ENCODE measurements at regions not wholly inside any gene's neighbourhood (a gene's known extent, or its start where the extent isn't known, plus 50 kb on each side); places are given as distances from the start of the nearest gene placed in this dataset.

GRCh38 chr18:78768221-78768620 is 211.4 kb upstream of the SALL3 start:
- no peak overlapping the region for H3K4me3 ChIP-seq (ENCODE audit: low read depth, low read length)
- TF ChIP-seq, protein P1, sequence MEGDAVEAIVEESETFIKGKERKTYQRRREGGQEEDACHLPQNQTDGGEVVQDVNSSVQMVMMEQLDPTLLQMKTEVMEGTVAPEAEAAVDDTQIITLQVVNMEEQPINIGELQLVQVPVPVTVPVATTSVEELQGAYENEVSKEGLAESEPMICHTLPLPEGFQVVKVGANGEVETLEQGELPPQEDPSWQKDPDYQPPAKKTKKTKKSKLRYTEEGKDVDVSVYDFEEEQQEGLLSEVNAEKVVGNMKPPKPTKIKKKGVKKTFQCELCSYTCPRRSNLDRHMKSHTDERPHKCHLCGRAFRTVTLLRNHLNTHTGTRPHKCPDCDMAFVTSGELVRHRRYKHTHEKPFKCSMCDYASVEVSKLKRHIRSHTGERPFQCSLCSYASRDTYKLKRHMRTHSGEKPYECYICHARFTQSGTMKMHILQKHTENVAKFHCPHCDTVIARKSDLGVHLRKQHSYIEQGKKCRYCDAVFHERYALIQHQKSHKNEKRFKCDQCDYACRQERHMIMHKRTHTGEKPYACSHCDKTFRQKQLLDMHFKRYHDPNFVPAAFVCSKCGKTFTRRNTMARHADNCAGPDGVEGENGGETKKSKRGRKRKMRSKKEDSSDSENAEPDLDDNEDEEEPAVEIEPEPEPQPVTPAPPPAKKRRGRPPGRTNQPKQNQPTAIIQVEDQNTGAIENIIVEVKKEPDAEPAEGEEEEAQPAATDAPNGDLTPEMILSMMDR (conservative IDR thresholded peaks at IDR 0.05; ENCODE audit: low read depth, low read length) = no peak
- no peak for DNase-seq (ENCODE audit: low read depth)

DNA sequence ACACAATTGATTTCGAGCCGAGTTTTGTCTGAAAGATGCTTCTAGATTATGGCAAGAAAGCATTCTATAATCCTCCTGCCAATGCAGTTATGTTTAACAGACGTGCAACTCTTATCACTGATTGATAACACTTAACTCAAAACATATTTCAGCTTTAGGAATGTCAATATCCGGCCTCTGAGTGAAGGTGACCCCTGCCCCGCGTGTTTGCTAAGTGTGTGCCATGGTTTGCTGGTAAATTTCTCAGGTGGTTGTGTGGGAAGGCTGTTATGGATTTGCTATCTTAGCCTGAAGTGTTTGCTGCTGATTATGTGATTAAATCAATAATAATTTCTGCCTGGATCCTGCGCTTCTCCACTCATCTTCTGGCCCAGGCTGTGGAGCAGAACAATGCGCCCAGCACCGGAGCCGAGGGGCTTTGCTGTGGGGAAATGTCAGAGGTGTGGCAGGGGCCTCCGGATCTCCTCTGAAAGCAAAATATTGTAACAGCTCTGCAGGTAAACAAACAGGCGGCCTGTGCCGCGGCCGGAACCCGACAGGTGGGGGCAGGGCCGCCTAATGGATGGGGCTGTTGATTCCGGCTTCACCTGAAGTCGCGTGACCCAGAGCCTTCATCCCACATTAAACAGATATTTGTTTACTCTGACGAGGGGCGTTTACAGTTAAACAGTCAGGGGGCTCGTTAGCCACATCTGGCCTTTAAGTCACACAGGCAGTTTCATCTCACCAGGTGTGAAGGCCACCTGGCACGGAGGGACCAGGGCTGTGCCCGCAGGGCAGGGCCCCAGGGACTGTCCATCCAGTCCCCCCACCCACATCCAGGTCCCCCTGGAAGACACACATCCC is 210.7 kb upstream of the SALL3 start:
- TF ChIP-seq, protein P1 (conservative IDR thresholded peaks at IDR 0.05; ENCODE audit: low read depth, low read length) = no peak
- H3K4me3 ChIP-seq (ENCODE audit: low read depth, low read length) = no peak overlapping the region
- no peak for DNase-seq (ENCODE audit: low read depth)

- TF ChIP-seq, protein P1 (conservative IDR thresholded peaks at IDR 0.05; ENCODE audit: low read depth, low read length) = no peak
- H3K4me3 ChIP-seq (ENCODE audit: low read depth, low read length) = no peak overlapping the region
- no peak for DNase-seq (ENCODE audit: low read depth)
These were observed 210.0 kb upstream of the SALL3 start for GRCh38 chr18:78769502-78770105.

DNA sequence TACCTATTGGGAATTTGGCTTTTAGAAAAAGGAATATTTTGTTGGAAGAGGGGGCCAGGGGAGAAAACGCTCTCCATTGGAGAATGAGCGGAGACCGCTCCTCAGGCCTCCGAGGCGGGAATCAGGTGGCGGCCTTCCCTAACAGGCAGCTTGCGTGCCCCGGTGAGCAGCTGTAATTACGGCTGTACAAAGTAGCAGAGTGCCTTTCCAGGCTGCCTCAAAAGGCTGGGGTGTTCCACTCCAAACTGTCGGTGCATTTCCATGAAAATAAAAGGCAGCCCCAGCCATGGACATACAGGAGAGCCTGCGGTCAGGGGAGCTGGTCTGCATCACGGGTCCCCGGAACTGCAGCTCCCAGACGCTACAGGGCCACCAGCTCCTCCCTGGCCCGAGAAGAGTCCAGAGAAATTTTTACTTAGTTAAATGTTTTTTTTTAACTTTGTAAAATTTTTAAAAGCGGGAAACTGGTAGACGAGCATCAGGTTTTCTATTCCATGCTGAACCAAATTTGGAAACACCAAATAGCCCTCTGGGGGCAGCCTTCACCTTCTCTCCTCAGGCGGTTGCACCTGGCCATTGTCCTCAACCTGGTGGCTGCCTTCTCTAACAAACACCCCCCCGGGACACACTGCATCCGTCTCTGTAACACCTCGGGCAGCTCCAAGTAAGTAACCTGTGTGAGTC is 209.3 kb upstream of the SALL3 start:
- H3K4me3 ChIP-seq (ENCODE audit: low read depth, low read length) = no peak overlapping the region
- TF ChIP-seq, protein P1 (conservative IDR thresholded peaks at IDR 0.05; ENCODE audit: low read depth, low read length) = no peak
- no peak for DNase-seq (ENCODE audit: low read depth)

DNA sequence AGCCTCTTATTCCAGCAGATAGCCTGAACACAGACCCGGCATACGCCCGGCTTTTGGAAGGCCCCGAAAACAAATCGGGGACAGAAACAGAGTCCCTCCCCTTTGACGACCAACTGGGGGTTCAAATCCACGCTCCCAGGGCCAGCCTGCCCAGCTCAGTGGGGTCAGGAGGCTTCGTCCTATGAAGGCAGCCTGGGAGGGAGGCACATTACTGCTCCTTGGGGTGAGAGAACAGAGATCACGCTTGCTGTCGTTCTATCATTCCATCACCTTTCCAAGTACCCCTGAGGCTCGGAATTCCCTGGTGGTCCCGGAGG is 208.8 kb upstream of the SALL3 start:
- no peak for DNase-seq (ENCODE audit: low read depth)

DNA sequence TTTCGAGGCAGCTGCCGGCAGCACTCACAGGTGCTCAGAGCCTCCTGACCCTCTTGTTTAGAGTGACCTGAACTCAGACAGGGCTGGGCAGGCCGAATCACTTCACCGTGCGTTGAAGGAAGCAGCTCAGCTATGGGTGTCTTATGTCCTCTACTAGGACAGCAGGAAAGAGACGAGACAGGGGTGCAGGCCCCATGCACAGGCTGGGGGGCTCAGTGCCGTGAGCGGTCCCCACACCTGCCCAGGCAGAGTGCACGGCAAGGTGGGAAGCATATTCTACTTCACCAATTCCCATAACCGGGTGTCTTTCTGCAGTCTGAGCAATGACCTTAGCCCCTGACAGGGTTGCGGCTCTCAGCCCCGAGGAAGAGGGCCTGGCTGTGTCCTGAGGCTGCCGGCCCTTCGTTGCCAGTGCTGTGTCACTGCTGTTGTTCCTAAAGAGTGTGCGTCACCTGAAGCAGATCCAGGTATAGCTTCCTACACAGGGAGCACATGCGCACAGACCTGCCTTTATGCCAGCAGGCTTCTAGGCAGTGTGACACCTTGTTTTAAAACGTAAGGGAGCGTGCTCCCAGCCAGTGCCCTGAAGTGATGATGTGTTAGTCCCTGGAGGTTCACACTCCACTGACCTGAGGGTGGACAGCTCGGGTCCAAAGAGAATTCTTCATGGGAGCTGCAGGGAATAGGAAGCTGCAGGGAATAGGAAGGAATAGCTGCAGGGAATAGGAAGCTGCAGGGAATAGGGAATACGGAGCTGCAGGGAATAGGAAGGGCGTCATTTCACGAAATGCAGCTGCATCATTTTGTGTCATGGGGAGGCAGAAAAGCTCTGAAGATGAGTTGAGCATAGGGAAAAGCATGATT is 207.9 kb upstream of the SALL3 start:
- TF ChIP-seq, protein P1 (conservative IDR thresholded peaks at IDR 0.05; ENCODE audit: low read depth, low read length) = no peak
- no peak overlapping the region for H3K4me3 ChIP-seq (ENCODE audit: low read depth, low read length)
- no peak for DNase-seq (ENCODE audit: low read depth)

More for the DNA sequence above, 208.8 kb upstream of the SALL3 start:
- TF ChIP-seq, protein P1 (conservative IDR thresholded peaks at IDR 0.05; ENCODE audit: low read depth, low read length) = no peak
- H3K4me3 ChIP-seq (ENCODE audit: low read depth, low read length) = no peak overlapping the region
